ENCODE measurements at regions not wholly inside any gene's neighbourhood (a gene's known extent, or its start where the extent isn't known, plus 50 kb on each side); places are given as distances from the start of the nearest gene placed in this dataset.

DNA sequence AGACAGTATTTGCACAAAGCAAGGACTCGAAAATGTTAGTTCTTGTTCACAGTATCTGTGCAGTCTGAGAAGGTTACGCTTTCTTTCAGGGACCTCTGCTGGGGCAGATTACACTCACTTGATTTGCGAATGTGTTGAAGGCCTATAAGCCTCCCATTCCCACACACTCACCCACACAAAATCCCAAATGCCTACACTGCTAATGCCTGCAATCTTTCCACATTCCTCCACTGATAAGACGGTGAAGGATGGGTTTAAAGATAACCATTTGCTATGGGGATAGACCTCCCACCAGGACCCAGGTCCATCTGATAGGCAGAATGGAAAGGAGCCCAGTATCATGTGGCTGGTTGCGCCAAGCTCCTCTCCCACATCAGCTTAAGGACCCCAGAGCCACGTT, 394.9 kb upstream of the SALL1 start:
- Histone ChIP-seq H3K9me3 (ENCODE audit: control insufficient read depth in 1 of 2, low read length in 2 of 2) (no peaks in the 10 kb centered on the region), H3K27me3 (ENCODE audit: low read depth, low read length) (no peaks in the 10 kb centered on the region), H3K27ac (ENCODE audit: low read length) (no peak overlapping the region), H3K4me1 (ENCODE audit: control insufficient read depth in 1 of 2, insufficient read depth in 2 of 2, low read length in 2 of 2) (no peaks in the 10 kb centered on the region), H3K4me3 (ENCODE audit: low read depth in 1 of 2, low read length in 2 of 2) (no peak overlapping the region), H3K36me3 (ENCODE audit: control insufficient read depth in 1 of 2, insufficient read depth in 2 of 2, low read length in 2 of 2) (no peaks in the 10 kb centered on the region)

DNA sequence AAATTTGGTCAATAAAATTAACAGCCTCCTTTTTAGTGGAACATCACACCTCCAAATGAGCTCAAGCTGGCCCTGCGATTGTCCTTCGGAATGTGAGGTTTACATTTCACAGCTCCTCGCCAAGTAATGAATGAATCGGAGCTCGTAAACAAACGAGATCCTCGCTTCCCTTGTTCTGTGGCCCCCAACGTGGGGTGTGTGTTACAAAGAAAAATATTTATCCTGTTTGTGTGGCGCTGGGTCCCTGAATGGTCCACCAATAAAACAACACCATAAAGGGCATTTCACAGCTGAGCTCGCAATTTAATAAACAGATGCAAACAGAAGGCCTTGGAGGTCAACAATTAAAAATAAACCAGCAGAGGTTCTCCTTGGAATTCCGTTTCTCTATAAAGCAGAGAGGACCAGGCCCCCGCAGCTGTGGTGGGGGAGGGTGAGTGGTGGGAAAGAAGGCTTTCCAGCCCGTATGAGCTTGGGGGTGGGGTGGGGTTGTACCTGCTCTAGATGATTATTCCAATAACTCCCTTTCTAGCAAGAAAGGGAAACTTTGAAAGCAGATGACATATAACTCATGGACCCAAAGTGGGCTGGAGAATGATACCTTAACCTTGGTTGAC, 393.9 kb upstream of the SALL1 start:
- no peaks in the 10 kb centered on the region for H3K4me1 ChIP-seq (ENCODE audit: control insufficient read depth in 1 of 2, insufficient read depth in 2 of 2, low read length in 2 of 2)
- no peaks in the 10 kb centered on the region for H3K36me3 ChIP-seq (ENCODE audit: control insufficient read depth in 1 of 2, insufficient read depth in 2 of 2, low read length in 2 of 2)
- no peaks in the 10 kb centered on the region for H3K9me3 ChIP-seq (ENCODE audit: control insufficient read depth in 1 of 2, low read length in 2 of 2)
- no peak overlapping the region for H3K27ac ChIP-seq (ENCODE audit: low read length)
- no peak overlapping the region for H3K4me3 ChIP-seq (ENCODE audit: low read depth in 1 of 2, low read length in 2 of 2)
- no peaks in the 10 kb centered on the region for H3K27me3 ChIP-seq (ENCODE audit: low read depth, low read length)

DNA sequence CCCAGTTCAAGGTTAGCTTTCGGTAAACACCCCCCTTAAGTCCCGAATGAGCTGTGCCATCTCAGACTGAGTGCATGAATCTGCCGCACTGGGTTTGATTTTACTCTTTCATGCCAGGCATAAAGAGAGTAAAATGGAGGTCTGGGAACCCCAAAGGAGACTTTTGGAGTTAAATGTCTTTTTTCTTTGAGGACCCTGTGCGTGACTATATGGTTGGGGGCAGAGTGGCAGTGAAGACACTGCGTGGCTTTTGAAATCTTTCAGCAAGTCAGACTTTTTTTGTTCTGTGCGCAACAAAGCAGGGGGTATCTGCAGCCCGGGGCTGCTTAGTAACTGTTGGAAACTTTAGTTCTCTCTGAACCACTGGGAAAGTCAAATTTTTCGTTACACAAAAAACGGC, 392.9 kb upstream of the SALL1 start:
- no peaks in the 10 kb centered on the region for H3K27me3 ChIP-seq (ENCODE audit: low read depth, low read length)
- H3K4me1 ChIP-seq (ENCODE audit: control insufficient read depth in 1 of 2, insufficient read depth in 2 of 2, low read length in 2 of 2), result no peaks in the 10 kb centered on the region
- no peak overlapping the region for H3K27ac ChIP-seq (ENCODE audit: low read length)
- H3K4me3 ChIP-seq (ENCODE audit: low read depth in 1 of 2, low read length in 2 of 2), result no peak overlapping the region
- no peaks in the 10 kb centered on the region for H3K36me3 ChIP-seq (ENCODE audit: control insufficient read depth in 1 of 2, insufficient read depth in 2 of 2, low read length in 2 of 2)
- no peaks in the 10 kb centered on the region for H3K9me3 ChIP-seq (ENCODE audit: control insufficient read depth in 1 of 2, low read length in 2 of 2)

GRCh38 chr16:51542981-51543815, 392.1 kb upstream of the SALL1 start:
- Histone ChIP-seq H3K27ac (ENCODE audit: low read length) (no peak overlapping the region), H3K4me3 (ENCODE audit: low read depth in 1 of 2, low read length in 2 of 2) (no peak overlapping the region), H3K4me1 (ENCODE audit: control insufficient read depth in 1 of 2, insufficient read depth in 2 of 2, low read length in 2 of 2) (no peaks in the 10 kb centered on the region), H3K36me3 (ENCODE audit: control insufficient read depth in 1 of 2, insufficient read depth in 2 of 2, low read length in 2 of 2) (no peaks in the 10 kb centered on the region), H3K27me3 (ENCODE audit: low read depth, low read length) (no peaks in the 10 kb centered on the region), H3K9me3 (ENCODE audit: control insufficient read depth in 1 of 2, low read length in 2 of 2) (no peaks in the 10 kb centered on the region)

DNA sequence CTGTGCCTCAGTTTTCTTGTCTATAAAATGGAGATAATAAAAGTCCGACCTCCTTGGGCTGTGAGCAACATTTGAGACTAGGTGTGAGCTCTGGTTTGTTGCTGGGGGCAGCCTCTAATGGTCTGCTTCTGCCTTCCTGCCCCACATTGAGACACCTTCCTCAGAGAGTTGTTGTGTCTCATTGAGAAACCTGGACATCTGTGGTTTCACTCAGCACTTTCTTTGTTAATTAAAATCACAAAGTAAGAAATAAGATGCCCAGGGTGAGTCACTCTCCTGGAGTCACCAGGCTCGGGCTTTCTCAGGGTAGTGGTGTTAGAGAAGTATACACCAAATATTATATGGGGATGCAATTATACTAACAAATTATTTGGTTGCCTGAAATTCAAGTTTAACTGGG, 389.2 kb upstream of the SALL1 start:
- H3K4me3 ChIP-seq (ENCODE audit: low read depth in 1 of 2, low read length in 2 of 2), result no peak overlapping the region
- H3K4me1 ChIP-seq (ENCODE audit: control insufficient read depth in 1 of 2, insufficient read depth in 2 of 2, low read length in 2 of 2), result no peaks in the 10 kb centered on the region
- no peaks in the 10 kb centered on the region for H3K9me3 ChIP-seq (ENCODE audit: control insufficient read depth in 1 of 2, low read length in 2 of 2)
- H3K36me3 ChIP-seq (ENCODE audit: control insufficient read depth in 1 of 2, insufficient read depth in 2 of 2, low read length in 2 of 2), result no peaks in the 10 kb centered on the region
- H3K27ac ChIP-seq (ENCODE audit: low read length), result no peak overlapping the region
- H3K27me3 ChIP-seq (ENCODE audit: low read depth, low read length), result no peaks in the 10 kb centered on the region

GRCh38 chr16:51538707-51539498, 387.8 kb upstream of the SALL1 start:
- H3K27ac ChIP-seq (ENCODE audit: low read length), result no peak overlapping the region
- no peaks in the 10 kb centered on the region for H3K9me3 ChIP-seq (ENCODE audit: control insufficient read depth in 1 of 2, low read length in 2 of 2)
- no peak overlapping the region for H3K4me3 ChIP-seq (ENCODE audit: low read depth in 1 of 2, low read length in 2 of 2)
- no peaks in the 10 kb centered on the region for H3K27me3 ChIP-seq (ENCODE audit: low read depth, low read length)
- H3K36me3 ChIP-seq (ENCODE audit: control insufficient read depth in 1 of 2, insufficient read depth in 2 of 2, low read length in 2 of 2), result no peaks in the 10 kb centered on the region
- no peaks in the 10 kb centered on the region for H3K4me1 ChIP-seq (ENCODE audit: control insufficient read depth in 1 of 2, insufficient read depth in 2 of 2, low read length in 2 of 2)

DNA sequence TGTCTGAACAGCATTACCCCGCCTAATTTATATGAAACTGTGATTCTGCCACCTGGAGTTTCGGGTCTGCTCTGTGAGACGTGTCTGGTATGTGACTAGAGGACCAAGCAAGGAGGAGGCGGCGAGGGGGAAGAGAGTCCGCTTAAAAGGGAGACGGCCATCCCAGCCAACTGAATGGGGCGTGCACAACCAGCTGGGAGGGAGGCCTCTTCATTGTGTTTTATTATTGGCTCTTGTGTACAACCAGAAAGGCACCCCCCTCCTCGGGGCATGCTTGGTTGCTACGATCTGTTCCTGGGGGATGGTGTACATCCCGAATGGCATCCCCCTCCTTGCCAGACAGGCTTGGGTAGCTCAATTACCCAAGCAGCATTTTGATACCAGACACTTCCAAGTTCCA, 384.5 kb upstream of the SALL1 start:
- H3K9me3 ChIP-seq (ENCODE audit: control insufficient read depth in 1 of 2, low read length in 2 of 2), result no peaks in the 10 kb centered on the region
- H3K36me3 ChIP-seq (ENCODE audit: control insufficient read depth in 1 of 2, insufficient read depth in 2 of 2, low read length in 2 of 2), result no peaks in the 10 kb centered on the region
- H3K4me1 ChIP-seq (ENCODE audit: control insufficient read depth in 1 of 2, insufficient read depth in 2 of 2, low read length in 2 of 2), result no peaks in the 10 kb centered on the region
- no peak overlapping the region for H3K4me3 ChIP-seq (ENCODE audit: low read depth in 1 of 2, low read length in 2 of 2)
- H3K27me3 ChIP-seq (ENCODE audit: low read depth, low read length), result no peaks in the 10 kb centered on the region
- no peak overlapping the region for H3K27ac ChIP-seq (ENCODE audit: low read length)

- Histone ChIP-seq H3K36me3 (ENCODE audit: control insufficient read depth in 1 of 2, insufficient read depth in 2 of 2, low read length in 2 of 2) (no peaks in the 10 kb centered on the region), H3K27me3 (ENCODE audit: low read depth, low read length) (no peaks in the 10 kb centered on the region), H3K9me3 (ENCODE audit: control insufficient read depth in 1 of 2, low read length in 2 of 2) (no peaks in the 10 kb centered on the region), H3K27ac (ENCODE audit: low read length) (no peak overlapping the region), H3K4me1 (ENCODE audit: control insufficient read depth in 1 of 2, insufficient read depth in 2 of 2, low read length in 2 of 2) (no peaks in the 10 kb centered on the region), H3K4me3 (ENCODE audit: low read depth in 1 of 2, low read length in 2 of 2) (no peak overlapping the region)
Measured at GRCh38 chr16:51532551-51532950, 381.5 kb upstream of the SALL1 start.

- H3K27me3 ChIP-seq (ENCODE audit: low read depth, low read length), result no peaks in the 10 kb centered on the region
- no peaks in the 10 kb centered on the region for H3K36me3 ChIP-seq (ENCODE audit: control insufficient read depth in 1 of 2, insufficient read depth in 2 of 2, low read length in 2 of 2)
- no peaks in the 10 kb centered on the region for H3K9me3 ChIP-seq (ENCODE audit: control insufficient read depth in 1 of 2, low read length in 2 of 2)
- H3K4me1 ChIP-seq (ENCODE audit: control insufficient read depth in 1 of 2, insufficient read depth in 2 of 2, low read length in 2 of 2), result no peaks in the 10 kb centered on the region
- H3K27ac ChIP-seq (ENCODE audit: low read length), result no peak overlapping the region
- no peak overlapping the region for H3K4me3 ChIP-seq (ENCODE audit: low read depth in 1 of 2, low read length in 2 of 2)
Measured at GRCh38 chr16:51531271-51531670, 380.2 kb upstream of the SALL1 start.

- H3K4me1 ChIP-seq (ENCODE audit: control insufficient read depth in 1 of 2, insufficient read depth in 2 of 2, low read length in 2 of 2), result no peaks in the 10 kb centered on the region
- H3K27ac ChIP-seq (ENCODE audit: low read length), result no peak overlapping the region
- no peaks in the 10 kb centered on the region for H3K27me3 ChIP-seq (ENCODE audit: low read depth, low read length)
- H3K9me3 ChIP-seq (ENCODE audit: control insufficient read depth in 1 of 2, low read length in 2 of 2), result peaks cover 0 to 2% of the 10 kb centered on the region in 2 donors
- H3K36me3 ChIP-seq (ENCODE audit: control insufficient read depth in 1 of 2, insufficient read depth in 2 of 2, low read length in 2 of 2), result no peaks in the 10 kb centered on the region
- no peak overlapping the region for H3K4me3 ChIP-seq (ENCODE audit: low read depth in 1 of 2, low read length in 2 of 2)
Measured at GRCh38 chr16:51527349-51527748, 376.3 kb upstream of the SALL1 start.

- H3K4me1 ChIP-seq (ENCODE audit: control insufficient read depth in 1 of 2, insufficient read depth in 2 of 2, low read length in 2 of 2), result no peaks in the 10 kb centered on the region
- H3K36me3 ChIP-seq (ENCODE audit: control insufficient read depth in 1 of 2, insufficient read depth in 2 of 2, low read length in 2 of 2), result no peaks in the 10 kb centered on the region
- H3K9me3 ChIP-seq (ENCODE audit: control insufficient read depth in 1 of 2, low read length in 2 of 2), result peaks cover 0 to 3% of the 10 kb centered on the region in 2 donors
- no peak overlapping the region for H3K27ac ChIP-seq (ENCODE audit: low read length)
- no peaks in the 10 kb centered on the region for H3K27me3 ChIP-seq (ENCODE audit: low read depth, low read length)
- H3K4me3 ChIP-seq (ENCODE audit: low read depth in 1 of 2, low read length in 2 of 2), result no peak overlapping the region
Measured at GRCh38 chr16:51526621-51527020, 375.6 kb upstream of the SALL1 start.
